Gastrocnemius medialis (tissue), 4 donors: ENCODE measurements at regions not wholly inside any gene's neighbourhood (a gene's known extent, or its start where the extent isn't known, plus 50 kb on each side); places are given as distances from the start of the nearest gene placed in this dataset.

Source experiments
- CTCF ChIP-seq, 5 experiments: fragments of 450-650 bp in 3 of 5; fragments of 200-600 bp in 2 of 5; sonication (generic) in 2 of 5; IDR thresholded peaks in 4 of 5; conservative IDR thresholded peaks in 1 of 5; 1 replicate in 4 of 5; 2 replicates in 1 of 5; pipeline ENCODE4 v1.5.1; 2016 to 2019; ENCODE audit warnings: antibody characterized with exemption in 5 of 5, mild to moderate bottlenecking in 3 of 5, moderate library complexity in 3 of 5
- POLR2A ChIP-seq, 2 donors: fragments of 450-650 bp; IDR thresholded peaks; one replicate each; pipeline ENCODE4 v1.6.1; 2017; ENCODE audit warnings: antibody characterized with exemption in 2 of 2, mild to moderate bottlenecking in 2 of 2, moderate library complexity in 2 of 2

GRCh38 chr2:16268301-16269000 is 328.1 kb downstream of the MYCN start:
- TF ChIP-seq CTCF (IDR thresholded peaks at IDR 0.05 in 4 of 5, conservative IDR thresholded peaks at IDR 0.05 in 1 of 5) (no peak), POLR2A (IDR thresholded peaks at IDR 0.05) (no peak)
